ENCODE measurements at regions not wholly inside any gene's neighbourhood (a gene's known extent, or its start where the extent isn't known, plus 50 kb on each side); places are given as distances from the start of the nearest gene placed in this dataset.

- TF ChIP-seq CTCF (IDR thresholded peaks at IDR 0.05) (no peak), POLR2A (IDR thresholded peaks at IDR 0.05) (no peak)
These were observed 483.4 kb downstream of the PLPP3 start for GRCh38 chr1:56095696-56096665.

Data from lower leg skin (tissue), 3 donors.